ENCODE measurements at regions not wholly inside any gene's neighbourhood (a gene's known extent, or its start where the extent isn't known, plus 50 kb on each side); places are given as distances from the start of the nearest gene placed in this dataset.

DNA sequence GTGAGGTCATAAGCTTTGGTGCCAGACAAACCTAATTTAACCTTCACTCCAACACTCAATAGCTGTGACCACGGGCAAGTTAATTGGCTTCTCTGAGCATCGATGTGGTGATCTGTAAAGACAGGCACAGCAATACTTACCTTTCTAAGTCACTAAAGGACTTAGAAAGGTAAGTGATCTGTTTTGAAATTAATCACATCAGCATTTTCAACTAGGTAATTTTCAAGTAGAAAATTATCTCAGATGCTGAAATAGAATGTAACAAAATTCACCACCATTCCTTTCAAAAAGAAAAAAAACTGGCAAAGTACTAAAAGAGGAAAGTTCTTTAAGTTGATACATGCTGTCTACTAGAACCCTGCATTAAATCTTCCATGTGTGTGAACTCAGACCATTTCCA, 354.5 kb downstream of the ICE1 start:
- H3K27ac ChIP-seq (replicated peaks) = no peak overlapping the region
- DNase-seq (ENCODE audit: low read depth in 1 of 2, low spot score in 1 of 2) = no peak

DNA sequence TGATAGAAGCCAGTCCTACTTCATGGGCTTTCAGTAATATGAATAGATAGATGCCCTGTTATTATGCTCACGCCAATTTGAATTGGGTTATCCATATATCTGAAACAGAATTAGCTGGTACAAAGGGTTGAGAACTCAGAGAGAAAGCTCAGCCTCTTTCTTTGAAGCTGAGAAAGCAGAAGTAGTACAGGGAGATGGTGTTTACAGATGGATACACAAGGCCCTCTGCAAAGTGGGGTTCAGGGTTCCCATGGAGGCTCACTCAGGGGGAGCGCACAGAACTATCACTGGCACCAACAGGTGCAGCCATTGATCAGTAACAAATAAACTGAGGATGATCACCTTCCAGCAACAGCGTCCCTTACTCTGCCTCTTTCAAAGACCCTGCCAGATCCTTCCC, 349.7 kb downstream of the ICE1 start:
- Histone ChIP-seq H3K27me3 (ENCODE audit: insufficient read depth, poor library complexity, severe bottlenecking) (no peaks in the 10 kb centered on the region), H3K27ac (replicated peaks) (peak overlapping the region; percentile 9; the same call in 1 of the 2 replicates), H3K4me3 (replicated peaks; ENCODE audit: insufficient read depth, low read length) (no peak overlapping the region)
- no peak for DNase-seq (ENCODE audit: low read depth in 1 of 2, low spot score in 1 of 2)
- TF ChIP-seq POLR2AphosphoS5 (IDR thresholded peaks at IDR 0.05; ENCODE audit: low read depth) (no peak), SPI1 (IDR thresholded peaks at IDR 0.05; ENCODE audit: borderline replicate concordance, low read depth) (no peak), GABPA (IDR thresholded peaks at IDR 0.05; ENCODE audit: low read depth) (no peak)
- TF ChIP-seq, protein P1, sequence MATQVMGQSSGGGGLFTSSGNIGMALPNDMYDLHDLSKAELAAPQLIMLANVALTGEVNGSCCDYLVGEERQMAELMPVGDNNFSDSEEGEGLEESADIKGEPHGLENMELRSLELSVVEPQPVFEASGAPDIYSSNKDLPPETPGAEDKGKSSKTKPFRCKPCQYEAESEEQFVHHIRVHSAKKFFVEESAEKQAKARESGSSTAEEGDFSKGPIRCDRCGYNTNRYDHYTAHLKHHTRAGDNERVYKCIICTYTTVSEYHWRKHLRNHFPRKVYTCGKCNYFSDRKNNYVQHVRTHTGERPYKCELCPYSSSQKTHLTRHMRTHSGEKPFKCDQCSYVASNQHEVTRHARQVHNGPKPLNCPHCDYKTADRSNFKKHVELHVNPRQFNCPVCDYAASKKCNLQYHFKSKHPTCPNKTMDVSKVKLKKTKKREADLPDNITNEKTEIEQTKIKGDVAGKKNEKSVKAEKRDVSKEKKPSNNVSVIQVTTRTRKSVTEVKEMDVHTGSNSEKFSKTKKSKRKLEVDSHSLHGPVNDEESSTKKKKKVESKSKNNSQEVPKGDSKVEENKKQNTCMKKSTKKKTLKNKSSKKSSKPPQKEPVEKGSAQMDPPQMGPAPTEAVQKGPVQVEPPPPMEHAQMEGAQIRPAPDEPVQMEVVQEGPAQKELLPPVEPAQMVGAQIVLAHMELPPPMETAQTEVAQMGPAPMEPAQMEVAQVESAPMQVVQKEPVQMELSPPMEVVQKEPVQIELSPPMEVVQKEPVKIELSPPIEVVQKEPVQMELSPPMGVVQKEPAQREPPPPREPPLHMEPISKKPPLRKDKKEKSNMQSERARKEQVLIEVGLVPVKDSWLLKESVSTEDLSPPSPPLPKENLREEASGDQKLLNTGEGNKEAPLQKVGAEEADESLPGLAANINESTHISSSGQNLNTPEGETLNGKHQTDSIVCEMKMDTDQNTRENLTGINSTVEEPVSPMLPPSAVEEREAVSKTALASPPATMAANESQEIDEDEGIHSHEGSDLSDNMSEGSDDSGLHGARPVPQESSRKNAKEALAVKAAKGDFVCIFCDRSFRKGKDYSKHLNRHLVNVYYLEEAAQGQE (IDR thresholded peaks at IDR 0.05; ENCODE audit: insufficient replicate concordance, low read depth) = no peak
- TF ChIP-seq, protein P2, sequence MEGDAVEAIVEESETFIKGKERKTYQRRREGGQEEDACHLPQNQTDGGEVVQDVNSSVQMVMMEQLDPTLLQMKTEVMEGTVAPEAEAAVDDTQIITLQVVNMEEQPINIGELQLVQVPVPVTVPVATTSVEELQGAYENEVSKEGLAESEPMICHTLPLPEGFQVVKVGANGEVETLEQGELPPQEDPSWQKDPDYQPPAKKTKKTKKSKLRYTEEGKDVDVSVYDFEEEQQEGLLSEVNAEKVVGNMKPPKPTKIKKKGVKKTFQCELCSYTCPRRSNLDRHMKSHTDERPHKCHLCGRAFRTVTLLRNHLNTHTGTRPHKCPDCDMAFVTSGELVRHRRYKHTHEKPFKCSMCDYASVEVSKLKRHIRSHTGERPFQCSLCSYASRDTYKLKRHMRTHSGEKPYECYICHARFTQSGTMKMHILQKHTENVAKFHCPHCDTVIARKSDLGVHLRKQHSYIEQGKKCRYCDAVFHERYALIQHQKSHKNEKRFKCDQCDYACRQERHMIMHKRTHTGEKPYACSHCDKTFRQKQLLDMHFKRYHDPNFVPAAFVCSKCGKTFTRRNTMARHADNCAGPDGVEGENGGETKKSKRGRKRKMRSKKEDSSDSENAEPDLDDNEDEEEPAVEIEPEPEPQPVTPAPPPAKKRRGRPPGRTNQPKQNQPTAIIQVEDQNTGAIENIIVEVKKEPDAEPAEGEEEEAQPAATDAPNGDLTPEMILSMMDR (IDR thresholded peaks at IDR 0.05; ENCODE audit: insufficient read depth, low read length) = no peak

More for the DNA sequence above, 354.5 kb downstream of the ICE1 start:
- TF ChIP-seq, protein P2 (IDR thresholded peaks at IDR 0.05; ENCODE audit: insufficient read depth, low read length) = no peak
- TF ChIP-seq GABPA (IDR thresholded peaks at IDR 0.05; ENCODE audit: low read depth) (no peak), POLR2AphosphoS5 (IDR thresholded peaks at IDR 0.05; ENCODE audit: low read depth) (no peak), SPI1 (IDR thresholded peaks at IDR 0.05; ENCODE audit: borderline replicate concordance, low read depth) (no peak)
- TF ChIP-seq, protein P1 (IDR thresholded peaks at IDR 0.05; ENCODE audit: insufficient replicate concordance, low read depth) = no peak
- Histone ChIP-seq H3K27me3 (ENCODE audit: insufficient read depth, poor library complexity, severe bottlenecking) (no peaks in the 10 kb centered on the region), H3K4me3 (replicated peaks; ENCODE audit: insufficient read depth, low read length) (no peak overlapping the region)

DNA sequence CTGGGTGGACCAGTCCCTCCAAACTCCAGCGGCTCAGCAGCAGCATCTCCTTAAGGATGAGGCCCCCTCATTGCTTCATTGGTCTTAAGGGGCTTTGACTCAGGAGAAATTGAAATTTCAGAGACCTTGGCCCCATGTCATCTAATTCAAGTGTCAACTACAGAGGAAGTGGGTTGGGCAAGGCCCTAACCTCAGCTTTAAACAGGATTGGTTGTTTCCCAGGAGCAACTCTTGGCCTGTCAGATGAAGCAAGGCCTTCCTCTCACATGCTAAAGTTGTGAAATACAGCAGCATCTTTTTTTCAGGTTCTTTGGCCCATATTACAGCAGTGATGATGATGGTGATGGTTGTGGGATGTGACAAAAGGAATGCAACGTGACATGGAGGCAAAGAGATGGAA, 348.3 kb downstream of the ICE1 start:
- H3K27ac ChIP-seq (replicated peaks) = peak overlapping the region; percentile 63
- H3K27me3 ChIP-seq (ENCODE audit: insufficient read depth, poor library complexity, severe bottlenecking) = no peaks in the 10 kb centered on the region
- no peak overlapping the region for H3K4me3 ChIP-seq (replicated peaks; ENCODE audit: insufficient read depth, low read length)

DNA sequence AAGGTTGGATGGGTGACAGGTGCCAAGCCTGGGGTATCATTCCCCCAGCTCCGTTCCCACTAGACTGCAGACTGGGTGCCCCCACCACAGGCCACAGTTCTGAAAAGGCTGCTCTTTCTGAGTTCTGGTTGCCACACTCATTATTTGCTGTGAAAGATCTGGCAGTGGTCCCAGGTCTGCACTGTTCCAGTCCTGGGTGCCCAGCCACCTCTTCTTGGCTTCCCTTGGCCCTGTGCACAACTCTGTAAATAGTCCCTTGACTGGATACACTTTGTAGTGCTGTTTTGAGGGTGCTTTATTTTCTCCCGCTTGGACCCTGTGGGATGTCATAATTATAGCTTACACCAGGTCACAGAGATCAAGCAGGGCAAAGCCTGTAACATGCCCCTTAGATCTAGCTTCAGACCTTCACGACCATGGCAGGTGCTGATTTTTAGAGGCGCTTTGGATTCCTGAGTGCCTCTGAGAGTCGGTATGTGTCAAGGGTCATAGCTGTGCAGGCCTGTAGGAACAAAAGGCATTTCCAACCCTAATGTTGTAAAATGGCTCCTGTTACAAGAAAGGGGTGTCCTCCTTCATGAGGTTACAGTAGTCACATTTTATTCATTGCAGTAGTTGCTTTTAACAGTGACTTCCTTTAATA, 344.9 kb downstream of the ICE1 start:
- Histone ChIP-seq H3K4me3 (replicated peaks; ENCODE audit: insufficient read depth, low read length) (no peak overlapping the region), H3K27ac (replicated peaks) (no peak overlapping the region), H3K27me3 (ENCODE audit: insufficient read depth, poor library complexity, severe bottlenecking) (no peaks in the 10 kb centered on the region)
- DNase-seq (ENCODE audit: low read depth in 1 of 2, low spot score in 1 of 2) = no peak
- no peak for TF ChIP-seq SPI1 (IDR thresholded peaks at IDR 0.05; ENCODE audit: borderline replicate concordance, low read depth)
- TF ChIP-seq, protein P1 (IDR thresholded peaks at IDR 0.05; ENCODE audit: insufficient replicate concordance, low read depth) = no peak
- no peak for TF ChIP-seq POLR2AphosphoS5 (IDR thresholded peaks at IDR 0.05; ENCODE audit: low read depth)
- TF ChIP-seq GABPA (IDR thresholded peaks at IDR 0.05; ENCODE audit: low read depth) = no peak
- TF ChIP-seq, protein P2 (IDR thresholded peaks at IDR 0.05; ENCODE audit: insufficient read depth, low read length) = no peak

More for the DNA sequence above, 348.3 kb downstream of the ICE1 start:
- peak; percentile 43 to 86 for DNase-seq (ENCODE audit: low read depth in 1 of 2, low spot score in 1 of 2)
- TF ChIP-seq SPI1 (IDR thresholded peaks at IDR 0.05; ENCODE audit: borderline replicate concordance, low read depth) = peak; percentile 54; the same call in 1 of the 2 replicates
- TF ChIP-seq GABPA (IDR thresholded peaks at IDR 0.05; ENCODE audit: low read depth) = no peak

Measured in HL-60 (cell line).